NK-92 (cell line): ENCODE measurements at regions not wholly inside any gene's neighbourhood (a gene's known extent, or its start where the extent isn't known, plus 50 kb on each side); places are given as distances from the start of the nearest gene placed in this dataset.

Experiments
- DNase-seq: peaks from one replicate; lab custom pipeline; 2025; ENCODE audit not compliant: unreplicated experiment; lab: John Stamatoyannopoulos, UW

DNA sequence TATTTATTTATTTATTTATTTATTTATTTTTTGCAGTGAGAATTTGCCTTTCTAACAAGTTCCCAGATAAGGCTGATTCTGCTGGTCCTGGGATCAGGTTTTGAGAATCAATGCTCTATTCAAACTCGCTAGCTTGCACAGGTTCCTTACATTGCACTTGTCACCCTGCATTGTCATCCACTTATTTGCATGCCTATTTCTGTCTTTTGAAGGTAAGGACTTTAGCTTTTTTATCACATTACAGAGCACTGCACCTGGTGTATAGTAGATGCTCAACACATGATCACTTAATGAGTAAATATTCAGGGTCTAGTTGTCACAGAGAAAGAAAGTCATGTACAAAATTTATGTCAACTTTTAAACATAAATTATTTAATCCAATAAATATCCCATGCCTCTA lies 219.7 kb upstream of the BTG1 start:
- DNase-seq: no peak

DNA sequence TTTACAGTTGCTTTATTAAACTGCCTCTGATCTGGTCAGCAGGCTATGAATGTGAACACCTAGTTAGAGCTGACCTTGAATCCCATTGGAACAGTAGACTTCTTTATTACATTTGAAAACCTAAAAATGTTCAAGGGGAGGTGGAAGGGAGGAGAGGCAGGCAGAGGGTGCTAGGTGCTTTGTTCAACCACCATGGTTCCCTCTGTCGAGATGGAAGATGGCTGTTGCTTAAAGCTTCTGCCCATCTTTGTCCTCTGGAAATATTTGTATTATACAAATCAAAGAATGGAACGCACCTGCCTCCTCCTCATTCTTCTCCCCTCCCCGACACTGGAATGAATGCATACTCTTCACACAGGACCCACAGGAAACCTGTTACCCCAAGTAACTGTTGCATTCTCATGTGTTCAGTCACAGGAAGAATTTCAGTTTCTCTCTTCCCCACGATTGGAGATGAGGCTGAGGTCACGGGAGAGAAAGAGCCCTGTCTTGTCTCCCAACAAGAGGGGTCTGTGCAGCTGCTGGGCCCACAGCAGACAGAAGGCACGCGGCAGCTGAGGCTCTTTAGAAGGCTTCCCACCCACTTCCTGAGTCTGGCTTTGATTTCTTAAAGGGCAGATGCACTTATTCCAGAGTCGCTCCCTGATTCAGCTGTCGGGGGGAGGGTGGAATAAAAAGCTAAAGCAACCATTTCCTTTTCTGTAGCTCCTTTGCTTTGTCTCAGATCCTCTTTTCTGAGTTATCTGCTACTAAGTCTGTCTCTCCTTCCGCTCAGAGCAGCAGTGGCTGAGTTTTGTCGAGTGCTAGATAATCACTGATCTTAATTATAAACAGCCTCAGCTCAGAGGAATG lies 217.9 kb upstream of the BTG1 start:
- DNase-seq: no peak

DNA sequence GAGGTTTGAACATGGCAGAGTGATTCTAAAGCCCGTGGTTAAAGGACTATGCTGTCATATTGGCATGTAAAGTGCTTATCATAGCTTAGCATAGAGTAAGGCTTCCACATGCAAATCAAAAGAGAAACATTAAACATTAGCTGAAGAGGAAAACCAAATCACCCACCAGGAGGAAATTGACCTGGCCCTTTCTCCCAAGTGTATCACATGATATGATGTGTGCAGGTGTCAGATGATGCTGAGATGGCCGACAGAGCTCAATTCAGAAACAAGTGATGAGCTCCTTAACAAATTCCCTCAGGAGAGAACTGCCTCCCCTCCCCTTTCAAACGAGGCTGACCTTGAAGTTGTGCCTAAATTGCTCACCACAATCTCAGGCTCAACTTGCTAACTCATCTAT lies 217.1 kb upstream of the BTG1 start:
- no peak for DNase-seq

DNA sequence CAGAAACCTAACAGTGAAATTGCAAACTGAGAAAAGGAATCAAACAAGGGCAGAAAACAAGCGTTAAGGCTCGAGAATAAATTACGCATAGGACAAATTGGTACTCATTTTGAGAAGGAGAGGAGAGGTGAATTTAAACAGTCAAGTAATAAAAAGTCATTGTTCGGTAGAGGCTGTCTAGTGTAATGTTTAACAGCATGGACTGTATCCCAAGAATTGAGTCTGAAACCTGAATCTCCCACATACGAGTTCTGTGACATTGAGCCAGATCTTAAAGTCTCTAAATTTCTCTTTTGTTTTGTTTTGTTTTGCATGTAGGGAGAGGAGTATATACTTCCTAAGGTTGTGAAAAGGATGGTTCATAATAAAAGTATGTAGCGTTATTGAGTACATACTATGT lies 216.5 kb upstream of the BTG1 start:
- DNase-seq: no peak

DNA sequence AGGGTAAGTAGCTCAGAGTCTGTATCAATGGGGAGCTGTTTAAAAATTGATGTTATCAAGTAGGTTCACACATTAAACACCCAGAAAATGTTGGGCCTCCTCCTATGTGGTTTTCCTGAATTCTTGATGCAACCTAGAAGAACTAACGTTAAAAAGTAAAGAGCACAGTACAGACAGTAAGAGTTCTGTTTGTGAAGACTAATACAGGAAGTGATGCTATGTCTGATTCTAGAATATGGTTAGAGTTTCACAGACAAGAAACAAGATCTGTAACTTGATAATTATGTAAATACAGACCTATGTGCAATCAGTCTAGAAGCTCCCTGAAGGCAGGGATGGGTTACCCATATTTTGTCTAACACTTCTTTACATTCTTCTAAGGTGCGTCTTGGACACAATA lies 214.9 kb upstream of the BTG1 start:
- no peak for DNase-seq

DNA sequence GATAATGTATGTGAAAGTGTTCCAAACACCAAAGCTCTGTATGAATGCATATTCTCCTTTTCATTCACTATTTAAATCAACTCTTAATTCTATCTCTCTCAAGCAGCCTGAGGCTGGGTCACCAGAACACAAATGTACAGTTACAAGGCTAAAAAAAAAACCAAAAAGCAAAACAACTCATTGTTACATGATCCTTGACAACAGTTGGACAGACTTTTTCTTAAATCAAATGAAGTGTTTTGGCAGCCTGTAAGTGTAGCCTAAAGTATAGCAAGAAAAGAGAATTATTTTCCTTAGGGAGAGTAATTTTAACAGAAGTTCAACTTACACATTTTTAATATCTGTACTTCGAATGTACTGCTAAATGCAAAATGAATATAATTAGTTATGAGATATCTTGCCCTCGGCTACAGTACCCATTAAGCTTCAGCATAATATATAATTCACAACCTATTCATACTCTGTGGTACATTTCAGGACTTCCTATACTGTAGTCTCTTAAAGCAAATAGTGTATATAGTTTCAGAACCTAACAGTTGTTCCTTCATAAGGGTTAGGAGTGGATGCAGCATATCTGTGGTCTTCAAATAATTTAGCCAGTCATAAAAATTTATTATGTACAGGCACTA lies 214.0 kb upstream of the BTG1 start:
- no peak for DNase-seq

DNA sequence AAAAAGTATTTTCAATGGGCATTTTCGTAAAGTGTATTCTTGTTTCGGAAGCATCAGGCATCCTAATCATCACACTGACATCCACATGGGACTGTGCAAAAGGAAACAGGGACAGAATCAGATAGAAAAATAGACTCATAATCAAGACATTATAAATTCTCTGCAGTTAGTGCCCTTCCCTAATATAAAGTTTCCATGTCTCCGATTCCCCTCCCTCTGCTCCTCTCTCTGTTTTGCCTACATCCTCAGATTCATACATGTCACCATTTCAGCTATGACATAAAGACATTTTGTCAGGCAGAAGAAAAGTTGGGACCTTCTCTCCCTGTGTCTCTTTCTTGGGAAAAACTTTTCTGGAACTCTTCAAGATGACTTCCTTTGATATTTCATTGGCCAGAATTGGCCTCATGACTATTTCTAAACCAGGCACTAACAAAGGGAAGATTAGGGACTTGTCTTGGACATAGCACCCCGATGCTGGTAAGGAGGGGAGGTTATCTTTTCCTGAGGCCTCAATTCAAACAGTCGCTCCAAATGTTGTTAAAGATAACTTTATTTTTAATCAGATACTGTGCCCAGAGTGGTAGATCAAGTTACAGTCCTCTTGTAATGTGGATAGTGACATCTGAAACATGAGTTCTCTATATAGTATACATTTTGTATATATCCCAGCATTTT lies 212.1 kb upstream of the BTG1 start:
- DNase-seq: no peak

DNA sequence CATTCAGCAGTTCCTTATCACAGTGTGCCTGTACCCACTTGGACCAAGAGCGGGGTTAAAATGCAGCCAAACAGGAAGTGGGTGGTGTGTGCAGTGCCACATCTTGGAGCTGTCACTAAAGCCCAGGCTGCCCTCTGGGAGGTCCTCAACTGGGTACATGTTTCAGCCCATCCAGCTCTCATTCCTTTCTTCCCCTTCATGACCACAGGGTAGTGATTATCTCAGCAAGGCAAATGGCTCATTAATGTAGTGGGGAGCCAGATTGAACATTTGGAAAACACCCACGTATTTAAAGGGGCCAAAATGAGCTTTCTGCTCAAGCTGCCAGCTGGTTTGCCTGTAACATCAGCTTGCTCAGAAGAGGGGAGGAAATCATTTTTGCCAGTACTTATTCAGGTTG lies 210.8 kb upstream of the BTG1 start:
- DNase-seq: no peak

DNA sequence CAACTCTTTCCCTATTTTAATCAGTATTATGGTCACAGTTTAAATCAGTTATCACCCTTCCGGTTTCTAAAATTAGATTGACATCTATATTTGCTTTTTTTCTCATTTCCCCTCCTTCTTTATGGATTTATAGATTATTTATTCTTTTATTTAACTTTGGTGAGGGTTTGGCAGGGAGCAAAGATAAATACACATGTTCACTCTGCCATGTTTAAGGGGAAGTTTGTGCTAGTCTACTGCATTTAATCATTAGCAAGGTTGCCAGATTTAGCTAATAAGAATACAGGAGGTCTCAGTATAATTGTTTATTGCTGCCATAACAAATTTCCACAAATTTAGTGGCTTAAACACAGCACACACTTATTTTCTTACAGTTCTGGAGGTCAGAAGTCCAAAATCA lies 204.0 kb upstream of the BTG1 start:
- no peak for DNase-seq

DNA sequence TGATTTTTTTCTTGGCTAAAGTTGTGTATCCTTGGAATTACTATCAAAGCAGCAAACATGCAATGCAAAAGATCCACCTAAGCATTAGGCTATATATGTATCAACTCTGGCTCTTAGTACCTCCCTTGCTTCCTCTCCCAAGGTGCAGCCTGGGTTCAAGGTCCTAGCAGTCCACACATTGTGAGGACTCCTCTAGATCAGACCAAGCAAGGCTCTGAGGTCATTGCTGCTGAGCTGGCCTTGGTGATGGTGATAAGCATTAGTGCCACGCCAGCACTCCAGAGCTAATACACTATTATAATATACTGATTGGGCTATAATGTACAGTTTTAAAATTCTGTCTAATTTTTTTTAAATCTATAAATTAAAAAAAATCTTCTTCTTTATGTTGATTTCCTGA lies 196.9 kb upstream of the BTG1 start:
- no peak for DNase-seq

DNA sequence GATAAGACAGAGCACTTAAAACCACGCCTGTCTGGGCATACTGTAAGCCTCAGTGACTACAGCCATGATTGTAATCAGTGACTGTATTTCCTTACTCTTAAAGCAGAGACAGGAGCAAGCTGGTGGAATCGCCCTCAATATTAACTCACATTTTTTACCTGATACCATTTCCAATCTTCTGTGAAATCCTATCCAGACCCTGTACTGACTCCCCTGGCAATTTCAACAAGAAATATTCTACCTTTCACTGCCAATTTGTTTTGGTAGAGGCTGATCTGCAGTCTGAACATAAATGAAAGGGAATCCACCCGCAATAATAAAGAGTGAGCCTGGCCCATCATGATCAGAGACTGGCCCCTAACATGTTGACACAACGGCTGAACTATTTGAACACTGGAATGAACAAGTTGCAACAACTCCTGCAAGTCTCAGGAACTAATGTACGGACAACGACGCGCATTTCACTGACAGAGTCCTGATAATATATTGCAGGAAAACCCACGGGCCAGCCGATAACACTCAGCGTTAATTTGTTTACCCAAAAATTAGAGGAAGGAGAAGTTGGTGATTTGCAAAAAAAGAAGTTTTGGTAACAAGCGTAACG lies 195.5 kb upstream of the BTG1 start:
- no peak for DNase-seq

DNA sequence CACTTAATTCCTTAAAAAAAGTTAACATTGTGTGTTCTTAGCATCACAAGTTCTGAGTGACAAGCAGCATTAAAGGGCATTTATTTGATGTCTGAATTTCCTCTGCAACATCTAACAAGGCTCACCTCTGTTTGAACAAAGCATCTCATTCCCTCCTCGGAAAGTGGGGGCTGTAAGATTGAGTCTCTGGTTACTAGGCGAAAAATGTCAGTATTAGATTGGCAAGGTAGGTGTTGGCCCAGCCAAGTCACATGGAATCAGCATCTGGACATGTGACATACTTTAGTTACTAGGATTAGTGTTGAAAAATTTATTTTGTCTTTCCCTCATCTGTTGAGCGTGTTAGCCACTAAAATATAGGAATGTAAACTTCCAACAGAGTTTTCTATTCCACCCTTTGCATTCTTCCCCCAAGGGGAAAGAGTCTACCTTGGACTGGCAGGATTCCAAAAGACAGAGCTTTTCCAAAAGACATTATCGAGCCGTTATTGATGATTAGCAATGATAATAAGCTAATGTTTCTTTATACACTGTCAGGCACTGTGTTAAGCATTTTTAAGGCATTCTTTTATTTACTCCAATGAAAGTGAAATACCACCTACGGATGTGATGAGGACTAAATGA lies 194.9 kb upstream of the BTG1 start:
- DNase-seq: no peak

DNA sequence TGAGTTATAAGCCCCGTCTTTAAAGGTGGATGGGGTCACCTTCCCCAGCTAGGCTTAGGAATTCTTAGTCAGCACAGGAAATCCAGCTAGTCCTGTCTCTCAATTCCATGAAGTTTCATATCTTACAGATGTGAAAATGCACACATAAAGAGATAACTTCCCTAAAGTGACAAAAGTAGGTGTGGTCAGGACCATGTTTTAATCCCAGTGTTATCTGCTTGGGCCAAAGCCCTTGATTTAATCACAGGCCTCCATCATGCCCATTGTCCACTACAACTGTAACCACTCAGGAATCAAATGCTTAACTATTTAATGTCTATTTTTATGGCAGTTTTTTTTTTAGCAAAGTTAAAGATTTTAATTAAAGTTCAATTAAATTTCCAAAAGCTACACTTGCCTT lies 194.4 kb upstream of the BTG1 start:
- no peak for DNase-seq

DNA sequence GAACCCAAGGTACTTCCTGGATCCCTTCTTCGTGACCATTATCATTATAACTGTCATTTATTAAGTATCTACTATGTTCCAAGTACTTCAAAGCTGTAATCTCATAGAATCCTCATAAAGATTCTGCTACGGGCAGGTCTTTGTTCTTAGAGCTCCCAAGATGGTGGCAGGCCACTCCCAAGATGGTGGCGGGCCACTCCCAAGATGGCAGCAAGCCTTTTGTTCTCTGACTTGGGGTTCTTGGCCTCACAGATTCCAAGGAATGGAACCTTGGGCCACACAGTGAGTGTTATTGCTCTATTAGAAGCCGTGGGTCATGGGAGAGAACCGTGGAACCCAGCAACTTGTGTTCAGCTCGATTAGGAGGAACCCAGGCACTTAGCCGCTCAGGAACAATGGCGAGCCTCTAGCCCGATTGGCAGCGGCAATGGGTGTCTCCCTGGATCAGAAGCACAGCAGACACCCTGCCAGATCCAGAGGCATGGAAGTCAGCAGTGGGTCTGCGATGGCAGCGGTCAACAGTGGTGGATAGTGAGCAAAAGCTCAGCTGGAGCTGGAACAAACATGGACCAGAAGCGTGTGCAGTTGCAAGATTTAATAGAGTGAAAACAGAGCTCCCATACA lies 193.7 kb upstream of the BTG1 start:
- no peak for DNase-seq

DNA sequence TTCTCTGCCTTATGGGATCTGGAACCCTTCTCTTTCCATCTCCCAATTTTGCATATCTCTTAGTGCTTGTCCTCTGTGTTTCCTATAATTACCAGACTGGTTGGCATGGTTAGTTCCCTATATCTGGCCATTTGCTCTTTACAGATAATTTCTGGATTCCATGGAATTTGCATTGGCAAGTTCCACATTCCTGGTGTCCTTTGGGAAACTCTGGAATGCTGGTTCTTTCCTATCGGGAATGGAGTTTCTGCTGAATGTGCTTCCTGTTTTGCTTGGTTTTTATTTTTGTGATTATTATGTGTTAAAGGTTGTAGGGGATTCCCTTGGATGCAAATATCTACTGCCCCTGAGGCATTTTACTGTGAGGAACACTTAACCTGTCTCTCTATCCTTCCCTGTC lies 193.0 kb upstream of the BTG1 start:
- no peak for DNase-seq

DNA sequence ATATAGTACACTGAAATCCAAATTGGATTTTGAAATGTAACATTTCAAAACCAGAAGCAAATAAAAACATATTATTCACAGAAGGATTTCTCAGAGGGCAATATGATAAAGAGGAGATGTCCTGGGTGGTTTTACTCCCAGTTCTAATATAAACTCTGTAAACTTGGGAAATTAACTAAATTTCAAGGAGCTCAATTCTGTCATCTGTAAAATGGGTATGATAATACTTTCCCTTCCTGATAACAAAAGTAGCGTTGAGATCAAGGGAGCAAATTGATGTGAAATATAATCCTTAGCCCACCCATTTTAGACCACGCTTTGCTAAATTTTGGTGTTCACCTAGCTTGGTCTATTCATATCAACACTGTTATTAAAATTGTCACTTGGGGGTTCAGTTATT lies 192.5 kb upstream of the BTG1 start:
- DNase-seq: no peak

DNA sequence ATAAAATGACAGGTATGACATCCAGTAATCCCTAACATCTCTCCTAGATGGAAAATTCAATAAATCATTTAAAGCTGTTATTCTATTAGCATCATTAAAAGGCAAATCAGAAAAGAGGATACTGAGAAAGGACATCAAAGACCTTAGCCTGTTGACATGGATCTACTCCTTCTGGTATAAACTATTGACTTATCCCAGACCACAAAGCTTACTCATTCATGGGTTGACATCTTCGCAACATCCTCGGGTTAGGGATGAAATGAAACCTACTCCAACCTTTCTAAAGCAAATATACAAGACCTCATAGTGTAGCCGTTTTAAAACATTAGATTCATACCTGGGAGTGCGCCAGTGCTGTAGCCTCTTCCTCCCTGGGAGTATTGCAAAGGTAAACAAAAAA lies 191.5 kb upstream of the BTG1 start:
- no peak for DNase-seq

DNA sequence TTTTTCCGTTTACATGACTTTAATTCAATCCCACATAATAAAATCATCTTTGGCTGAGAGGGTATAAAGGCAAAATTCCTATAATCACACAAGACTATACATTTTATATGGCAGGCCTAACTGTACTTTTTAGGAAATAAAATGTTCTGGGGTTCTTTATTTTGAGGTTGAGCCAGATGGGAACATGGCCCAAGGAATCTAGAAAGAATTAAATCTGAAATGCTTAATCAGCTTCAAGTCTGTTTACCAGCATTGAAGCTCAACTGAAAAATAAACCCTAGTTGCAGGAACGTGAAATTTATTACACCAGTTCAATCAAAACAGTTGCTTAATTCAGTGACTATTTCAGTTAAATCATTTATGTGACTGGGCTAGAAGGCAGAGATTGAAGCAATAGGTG lies 191.0 kb upstream of the BTG1 start:
- no peak for DNase-seq

DNA sequence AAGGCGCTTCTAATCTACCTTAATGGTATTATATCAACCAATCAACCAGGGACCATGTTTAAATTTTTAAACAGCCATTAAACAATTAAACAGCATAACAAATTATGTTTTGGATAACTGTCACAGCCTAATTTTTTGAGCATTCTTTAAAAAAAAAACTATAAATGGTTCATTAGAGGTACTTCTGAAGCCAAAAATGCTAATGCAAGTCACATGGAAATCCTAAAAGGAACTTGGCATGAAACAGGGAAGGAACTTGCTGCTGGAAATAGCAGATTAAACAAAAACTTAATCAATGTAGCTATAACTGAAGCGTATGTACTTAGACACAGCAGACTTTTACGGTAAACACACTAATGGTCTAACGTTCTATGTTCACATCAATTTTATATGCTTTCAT lies 190.2 kb upstream of the BTG1 start:
- no peak for DNase-seq

DNA sequence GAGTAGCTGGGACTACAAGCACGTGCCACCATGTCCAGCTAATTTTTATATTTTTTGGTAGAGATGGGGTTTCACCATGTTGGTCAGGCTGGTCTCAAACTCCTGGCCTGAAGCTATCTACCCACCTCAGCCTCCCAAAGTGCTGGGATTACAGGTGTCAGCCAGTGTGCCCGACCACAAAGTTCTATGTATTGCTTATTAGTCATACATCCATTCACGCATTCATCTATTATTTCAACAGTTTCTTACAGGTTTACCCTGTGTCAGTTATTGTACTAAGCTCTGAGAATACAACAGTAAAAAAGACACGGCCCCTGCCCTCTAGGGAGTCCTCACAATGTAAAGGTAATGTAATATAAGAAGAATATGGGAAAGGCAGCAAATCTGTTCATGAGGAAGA lies 188.9 kb upstream of the BTG1 start:
- DNase-seq: no peak

DNA sequence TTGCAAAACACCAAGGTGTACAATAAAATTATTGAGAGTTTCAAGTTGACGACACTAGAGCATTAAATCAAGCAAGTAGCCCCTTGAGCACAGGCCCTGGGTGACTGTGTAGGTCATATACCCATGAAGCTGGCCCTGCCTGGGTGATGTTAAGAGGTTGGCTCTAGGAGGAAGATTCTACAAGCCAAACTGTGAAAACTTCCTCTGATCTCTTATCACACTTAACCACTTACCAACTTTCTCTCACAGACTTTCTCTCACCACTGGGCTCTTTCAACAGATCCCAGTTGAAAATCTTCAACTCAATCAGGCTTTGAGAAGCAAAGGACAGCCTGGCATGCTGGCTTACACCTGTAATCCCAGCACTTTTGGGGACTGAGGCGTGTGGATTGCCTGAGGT lies 186.9 kb upstream of the BTG1 start:
- DNase-seq: no peak
